Renal cortex interstitium (tissue), 11 donors: ENCODE measurements at regions not wholly inside any gene's neighbourhood (a gene's known extent, or its start where the extent isn't known, plus 50 kb on each side); places are given as distances from the start of the nearest gene placed in this dataset.
A peak's percentile ranks its signal among the peaks of the same experiment; 100 is the strongest.

Experiments
- DNase-seq, 11 donors: peaks; one replicate each; pipeline ENCODE4 v3.0.0-alpha.2; 2013; ENCODE audit warnings: low read depth in 9 of 11, low spot score in 4 of 11; ENCODE audit errors: extremely low read depth in 1 of 11

- no peak for DNase-seq
Observed at GRCh38 chr9:107933097-107933496, 443.5 kb upstream of the KLF4 start.

- no peak for DNase-seq
Observed at GRCh38 chr9:107932601-107933000, 443.0 kb upstream of the KLF4 start.

- no peak for DNase-seq
Observed at GRCh38 chr9:107932046-107932445, 442.5 kb upstream of the KLF4 start.

- no peak for DNase-seq
Observed at GRCh38 chr9:107931071-107931715, 441.6 kb upstream of the KLF4 start.

GRCh38 chr9:107929443-107929842, 439.9 kb upstream of the KLF4 start:
- DNase-seq: peak in 1 of 11 donors; percentile 12

GRCh38 chr9:107928701-107929371, 439.3 kb upstream of the KLF4 start:
- DNase-seq: no peak

GRCh38 chr9:107927276-107927675, 437.7 kb upstream of the KLF4 start:
- DNase-seq: no peak

- DNase-seq: no peak
Observed at GRCh38 chr9:107925749-107926297, 436.3 kb upstream of the KLF4 start.

GRCh38 chr9:107922260-107922659, 432.7 kb upstream of the KLF4 start:
- DNase-seq: no peak

GRCh38 chr9:107919263-107919662, 429.7 kb upstream of the KLF4 start:
- no peak for DNase-seq

GRCh38 chr9:107918749-107919148, 429.2 kb upstream of the KLF4 start:
- DNase-seq: no peak

- DNase-seq: no peak
Observed at GRCh38 chr9:107914151-107914550, 424.6 kb upstream of the KLF4 start.

- DNase-seq: no peak
Observed at GRCh38 chr9:107907715-107908114, 418.1 kb upstream of the KLF4 start.

- DNase-seq: no peak
Observed at GRCh38 chr9:107907255-107907654, 417.7 kb upstream of the KLF4 start.

GRCh38 chr9:107906074-107906473, 416.5 kb upstream of the KLF4 start:
- DNase-seq: no peak

GRCh38 chr9:107905308-107906020, 415.9 kb upstream of the KLF4 start:
- DNase-seq: no peak

- DNase-seq: no peak
Observed at GRCh38 chr9:107899961-107900330, 410.4 kb upstream of the KLF4 start.

GRCh38 chr9:107898761-107899160, 409.2 kb upstream of the KLF4 start:
- DNase-seq: no peak

GRCh38 chr9:107896544-107896943, 407.0 kb upstream of the KLF4 start:
- no peak for DNase-seq

- no peak for DNase-seq
Observed at GRCh38 chr9:107895501-107896001, 406.0 kb upstream of the KLF4 start.
